ENCODE measurements at regions not wholly inside any gene's neighbourhood (a gene's known extent, or its start where the extent isn't known, plus 50 kb on each side); places are given as distances from the start of the nearest gene placed in this dataset.

GRCh38 chr6:170030821-170031471, 259.9 kb downstream of the DLL1 start:
- DNase-seq (ENCODE audit: low read depth): no peak

- DNase-seq (ENCODE audit: low read depth): no peak
Measured at GRCh38 chr6:170030284-170030815, 260.5 kb downstream of the DLL1 start.

- no peak for DNase-seq (ENCODE audit: low read depth)
Measured at GRCh38 chr6:170029416-170030283, 261.2 kb downstream of the DLL1 start.

GRCh38 chr6:170028629-170029345, 262.1 kb downstream of the DLL1 start:
- no peak for DNase-seq (ENCODE audit: low read depth)

GRCh38 chr6:170027647-170028043, 263.2 kb downstream of the DLL1 start:
- no peak for DNase-seq (ENCODE audit: low read depth)

GRCh38 chr6:170026751-170027646, 263.9 kb downstream of the DLL1 start:
- no peak for DNase-seq (ENCODE audit: low read depth)

GRCh38 chr6:170025935-170026750, 264.7 kb downstream of the DLL1 start:
- DNase-seq (ENCODE audit: low read depth): no peak

- DNase-seq (ENCODE audit: low read depth): no peak
Measured at GRCh38 chr6:170025341-170025911, 265.5 kb downstream of the DLL1 start.

GRCh38 chr6:170024940-170025339, 265.9 kb downstream of the DLL1 start:
- DNase-seq (ENCODE audit: low read depth): no peak

GRCh38 chr6:170023620-170024521, 267.0 kb downstream of the DLL1 start:
- no peak for DNase-seq (ENCODE audit: low read depth)

- no peak for DNase-seq (ENCODE audit: low read depth)
Measured at GRCh38 chr6:170022827-170023619, 267.9 kb downstream of the DLL1 start.

- DNase-seq (ENCODE audit: low read depth): no peak
Measured at GRCh38 chr6:170022291-170022722, 268.6 kb downstream of the DLL1 start.

- no peak for DNase-seq (ENCODE audit: low read depth)
Measured at GRCh38 chr6:170021579-170021978, 269.3 kb downstream of the DLL1 start.

- no peak for DNase-seq (ENCODE audit: low read depth)
Measured at GRCh38 chr6:170019818-170020583, 268.6 kb downstream of the ERMARD start.

- DNase-seq (ENCODE audit: low read depth): no peak
Measured at GRCh38 chr6:170018936-170019817, 267.8 kb downstream of the ERMARD start.

GRCh38 chr6:170018422-170018935, 267.1 kb downstream of the ERMARD start:
- DNase-seq (ENCODE audit: low read depth): no peak

Data from stimulated activated CD8-positive, alpha-beta memory T cell treated with anti-CD3 and anti-CD28 coated beads, Interleukin-4, amount 100 ng/mL, for 24 hours (primary cell).